ENCODE measurements at regions not wholly inside any gene's neighbourhood (a gene's known extent, or its start where the extent isn't known, plus 50 kb on each side); places are given as distances from the start of the nearest gene placed in this dataset.

- TF ChIP-seq NBN (IDR thresholded peaks at IDR 0.05) (no peak), ASH2L (IDR thresholded peaks at IDR 0.05; ENCODE audit: borderline replicate concordance, low read depth) (no peak), KAT2A (conservative IDR thresholded peaks at IDR 0.05; ENCODE audit: control insufficient read depth, low read depth, low read length) (no peak), E2F8 (IDR thresholded peaks at IDR 0.05; ENCODE audit: low read depth, partially characterized antibody) (no peak), MAX (IDR thresholded peaks at IDR 0.05; ENCODE audit: low read depth, low read length) (no peak)
Measured at GRCh38 chr21:38175306-38175705, 81.5 kb upstream of the KCNJ15 start (continued).

GRCh38 chr21:38177919-38178652 is 78.7 kb upstream of the KCNJ15 start:
- BruUV-seq (replicated peaks): no TSS peak
- CTCF ChIA-PET: no interaction called here
- no peak for DNase-seq (ENCODE audit: low read depth, low spot score)
- POLR2A ChIA-PET: no interaction called here
- H3K4me1 ChIP-seq (ENCODE audit: control insufficient read depth, insufficient read depth, low read length): no peaks in the 10 kb centered on the region
- 79% methylated on average over 2 of the region's 5 CpGs for WGBS (ENCODE audit: insufficient coverage, insufficient replicate concordance, low lambda C conversion rate, missing lambda C conversion rate)
- no peak overlapping the region for H3K9ac ChIP-seq (ENCODE audit: control insufficient read depth, insufficient read depth, low read length)
- no peaks in the 10 kb centered on the region for H3K27me3 ChIP-seq (replicated peaks in 1 of 2; ENCODE audit: control insufficient read depth in 2 of 2, insufficient read depth in 2 of 2, low read length in 1 of 2)
- no peaks in the 10 kb centered on the region for H4K20me1 ChIP-seq (ENCODE audit: control insufficient read depth, insufficient read depth)
- RAD21 ChIA-PET (ENCODE audit: unreplicated experiment): interaction anchor here (1.4 kb wide), 1 partner anchor 174 kb away, joined by 3 read pairs; no protein-coding TSS in a partner anchor
- no peak for ATAC-seq
- no peak overlapping the region for H3K27ac ChIP-seq (ENCODE audit: control insufficient read depth, insufficient read depth)
- H3K4me2 ChIP-seq (ENCODE audit: control insufficient read depth, insufficient read depth): no peak overlapping the region
- H3K36me3 ChIP-seq (ENCODE audit: control insufficient read depth in 2 of 2, insufficient read depth in 2 of 2, low read length in 1 of 2): no peaks in the 10 kb centered on the region
- H3K9me3 ChIP-seq (replicated peaks; ENCODE audit: control insufficient read depth, insufficient read depth, low read length): no peaks in the 10 kb centered on the region; the same call in 2 of the 3 replicates
- H2AFZ ChIP-seq (ENCODE audit: control insufficient read depth, low read depth, low read length): no peak overlapping the region
- in situ Hi-C loops (cut with MboI) (no loop called here), intact Hi-C loops (cut with micrococcal nuclease; ENCODE audit: unreplicated experiment) (no loop called here)
- H3K4me3 ChIP-seq: no peak overlapping the region
- SMC1A ChIA-PET (ENCODE audit: uncharacterized antibody, unreplicated experiment): no interaction called here
- H3K79me2 ChIP-seq (ENCODE audit: control insufficient read depth, insufficient read depth, low read length): no peaks in the 10 kb centered on the region
- FAIRE-seq: no peak
- TF ChIP-seq RAD21 (IDR thresholded peaks at IDR 0.05; ENCODE audit: insufficient read depth, low read depth, low read length) (no peak), SMAD1 (IDR thresholded peaks at IDR 0.05; ENCODE audit: low read depth, partially characterized antibody) (no peak), CBX5 (IDR thresholded peaks at IDR 0.05; ENCODE audit: low read depth) (no peak), NKRF (conservative IDR thresholded peaks at IDR 0.05) (no peak), CREB1 (IDR thresholded peaks at IDR 0.05; ENCODE audit: low read depth) (no peak), FOXM1 (IDR thresholded peaks at IDR 0.05; ENCODE audit: low read depth, low read length) (no peak), SIN3A (IDR thresholded peaks at IDR 0.05; ENCODE audit: low read depth, low read length) (no peak), SMC3 (IDR thresholded peaks at IDR 0.05; ENCODE audit: borderline replicate concordance, low read length) (no peak), STAT1 (conservative IDR thresholded peaks at IDR 0.05) (no peak)
- TF ChIP-seq, protein P1, sequence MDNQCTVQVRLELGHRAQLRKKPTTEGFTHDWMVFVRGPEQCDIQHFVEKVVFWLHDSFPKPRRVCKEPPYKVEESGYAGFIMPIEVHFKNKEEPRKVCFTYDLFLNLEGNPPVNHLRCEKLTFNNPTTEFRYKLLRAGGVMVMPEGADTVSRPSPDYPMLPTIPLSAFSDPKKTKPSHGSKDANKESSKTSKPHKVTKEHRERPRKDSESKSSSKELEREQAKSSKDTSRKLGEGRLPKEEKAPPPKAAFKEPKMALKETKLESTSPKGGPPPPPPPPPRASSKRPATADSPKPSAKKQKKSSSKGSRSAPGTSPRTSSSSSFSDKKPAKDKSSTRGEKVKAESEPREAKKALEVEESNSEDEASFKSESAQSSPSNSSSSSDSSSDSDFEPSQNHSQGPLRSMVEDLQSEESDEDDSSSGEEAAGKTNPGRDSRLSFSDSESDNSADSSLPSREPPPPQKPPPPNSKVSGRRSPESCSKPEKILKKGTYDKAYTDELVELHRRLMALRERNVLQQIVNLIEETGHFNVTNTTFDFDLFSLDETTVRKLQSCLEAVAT (IDR thresholded peaks at IDR 0.05): no peak
